ENCODE measurements at regions not wholly inside any gene's neighbourhood (a gene's known extent, or its start where the extent isn't known, plus 50 kb on each side); places are given as distances from the start of the nearest gene placed in this dataset.

- H3K4me1 ChIP-seq (ENCODE audit: control insufficient read depth, insufficient read depth, low read length), result no peaks in the 10 kb centered on the region
- TF ChIP-seq ZNF423 (tag by site-specific recombination; IDR thresholded peaks at IDR 0.05) (no peak), INSM2 (tag by site-specific recombination; IDR thresholded peaks at IDR 0.05) (no peak), ZNF660 (tag by site-specific recombination; IDR thresholded peaks at IDR 0.05) (no peak), ZNF133 (tag by site-specific recombination; IDR thresholded peaks at IDR 0.05) (no peak), GFI1B (tag by site-specific recombination; IDR thresholded peaks at IDR 0.05) (no peak), ZBTB7A (tag by site-specific recombination; IDR thresholded peaks at IDR 0.05; ENCODE audit: low read depth) (no peak), ZNF596 (tag by site-specific recombination; IDR thresholded peaks at IDR 0.05) (no peak), ZNF311 (tag by site-specific recombination; IDR thresholded peaks at IDR 0.05; ENCODE audit: borderline replicate concordance) (no peak), ZNF202 (tag by site-specific recombination; IDR thresholded peaks at IDR 0.05; ENCODE audit: borderline replicate concordance) (no peak), ZNF221 (tag by site-specific recombination; IDR thresholded peaks at IDR 0.05; ENCODE audit: borderline replicate concordance) (no peak), ZNF175 (tag by site-specific recombination; IDR thresholded peaks at IDR 0.05) (no peak), SETDB1 (IDR thresholded peaks at IDR 0.05; ENCODE audit: insufficient read length, low read length) (no peak), ZNF37A (tag by site-specific recombination; IDR thresholded peaks at IDR 0.05) (no peak)
- H3K27ac ChIP-seq (ENCODE audit: extremely low read depth, low read depth, low read length), result no peak overlapping the region
- POLR2A ChIA-PET, result no interaction called here
- no peaks in the 10 kb centered on the region for H3K36me3 ChIP-seq (ENCODE audit: control insufficient read depth in 2 of 2, insufficient read depth in 1 of 2, low read length in 2 of 2)
- CTCF ChIA-PET, result no interaction called here
- H3K4me3 ChIP-seq (ENCODE audit: low read depth, low read length), result no peak overlapping the region
- H3K9me3 ChIP-seq (ENCODE audit: control insufficient read depth, insufficient read depth, low read depth, low read length), result no peaks in the 10 kb centered on the region
Measured at GRCh38 chr5:68518286-68518685, 302.7 kb downstream of the PIK3R1 start.

GRCh38 chr5:68519143-68519542 lies 303.6 kb downstream of the PIK3R1 start:
- POLR2A ChIA-PET, result no interaction called here
- Histone ChIP-seq H3K4me3 (ENCODE audit: low read depth, low read length) (no peak overlapping the region), H3K9me3 (ENCODE audit: control insufficient read depth, insufficient read depth, low read depth, low read length) (no peaks in the 10 kb centered on the region), H3K36me3 (ENCODE audit: control insufficient read depth in 2 of 2, insufficient read depth in 1 of 2, low read length in 2 of 2) (no peaks in the 10 kb centered on the region), H3K4me1 (ENCODE audit: control insufficient read depth, insufficient read depth, low read length) (no peaks in the 10 kb centered on the region), H3K27ac (ENCODE audit: extremely low read depth, low read depth, low read length) (no peak overlapping the region)
- TF ChIP-seq SCRT1 (tag by site-specific recombination; IDR thresholded peaks at IDR 0.05; ENCODE audit: borderline replicate concordance) (no peak), ZNF366 (tag by site-specific recombination; conservative IDR thresholded peaks at IDR 0.05) (no peak), ZFHX2 (tag by site-specific recombination; conservative IDR thresholded peaks at IDR 0.05) (no peak), ZNF223 (tag by site-specific recombination; IDR thresholded peaks at IDR 0.05) (no peak), PRDM10 (tag by site-specific recombination; IDR thresholded peaks at IDR 0.05) (no peak), BCL11B (tag by site-specific recombination; IDR thresholded peaks at IDR 0.05; ENCODE audit: low read depth) (no peak)
- CTCF ChIA-PET, result no interaction called here

GRCh38 chr5:68521776-68522175 lies 306.2 kb downstream of the PIK3R1 start:
- Histone ChIP-seq H3K4me3 (ENCODE audit: low read depth, low read length) (no peak overlapping the region), H3K27ac (ENCODE audit: extremely low read depth, low read depth, low read length) (no peak overlapping the region), H3K4me1 (ENCODE audit: control insufficient read depth, insufficient read depth, low read length) (no peaks in the 10 kb centered on the region), H3K9me3 (ENCODE audit: control insufficient read depth, insufficient read depth, low read depth, low read length) (no peaks in the 10 kb centered on the region), H3K36me3 (ENCODE audit: control insufficient read depth in 2 of 2, insufficient read depth in 1 of 2, low read length in 2 of 2) (no peaks in the 10 kb centered on the region)
- CTCF ChIA-PET, result no interaction called here
- TF ChIP-seq MYNN (tag by site-specific recombination; IDR thresholded peaks at IDR 0.05; ENCODE audit: borderline replicate concordance), result no peak
- POLR2A ChIA-PET, result no interaction called here
